NCI-H2171 treated with DMSO at 0.1 percent for 48 hours (cell line): ENCODE measurements at regions not wholly inside any gene's neighbourhood (a gene's known extent, or its start where the extent isn't known, plus 50 kb on each side); places are given as distances from the start of the nearest gene placed in this dataset.

Experiments
- DNase-seq: peaks from one replicate; lab custom pipeline; 2025; lab: John Stamatoyannopoulos, UW

DNA sequence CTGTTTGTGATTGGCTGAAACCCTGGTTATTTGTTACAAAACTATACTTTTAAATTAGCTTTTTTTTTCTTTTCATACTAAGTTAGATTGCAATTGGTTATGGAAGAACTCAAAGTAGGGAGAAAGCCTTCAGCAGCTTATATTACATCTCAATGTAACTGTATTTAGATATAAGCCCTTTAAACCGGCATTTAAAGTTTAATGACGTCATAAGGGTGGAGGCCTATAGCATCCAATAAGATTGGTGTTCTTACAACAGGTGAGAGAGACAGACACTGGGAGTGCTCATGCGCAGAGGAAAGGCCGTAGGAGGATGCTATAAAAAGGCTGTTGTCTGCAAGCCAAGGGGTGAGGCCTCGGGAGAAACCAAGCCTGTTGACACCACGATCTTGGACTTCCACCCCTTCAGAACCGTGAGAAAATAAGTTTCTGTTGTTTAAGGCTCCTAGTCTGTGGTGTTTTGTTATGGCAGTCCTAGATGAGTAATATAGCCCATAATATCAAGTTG, 1198.8 kb upstream of the SPRY2 start:
- no peak for DNase-seq

DNA sequence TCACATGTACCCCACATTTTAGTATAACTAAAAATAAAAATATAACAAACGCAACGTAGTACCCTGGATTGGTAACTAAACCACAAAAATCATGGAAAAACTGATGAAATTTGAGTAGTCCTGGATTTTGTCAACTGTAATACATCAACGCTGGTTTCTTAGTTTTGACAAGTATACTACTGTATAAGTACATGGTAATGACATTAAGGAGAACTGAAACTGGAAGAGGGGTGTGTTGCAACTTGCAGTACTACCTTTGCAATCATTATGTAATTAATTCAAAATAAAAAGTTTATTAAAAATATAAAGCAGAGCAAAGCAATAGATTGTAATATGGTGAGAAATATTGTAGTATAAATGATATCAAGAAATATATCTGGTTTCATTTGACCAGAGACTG, 1158.0 kb upstream of the SPRY2 start:
- no peak for DNase-seq

DNA sequence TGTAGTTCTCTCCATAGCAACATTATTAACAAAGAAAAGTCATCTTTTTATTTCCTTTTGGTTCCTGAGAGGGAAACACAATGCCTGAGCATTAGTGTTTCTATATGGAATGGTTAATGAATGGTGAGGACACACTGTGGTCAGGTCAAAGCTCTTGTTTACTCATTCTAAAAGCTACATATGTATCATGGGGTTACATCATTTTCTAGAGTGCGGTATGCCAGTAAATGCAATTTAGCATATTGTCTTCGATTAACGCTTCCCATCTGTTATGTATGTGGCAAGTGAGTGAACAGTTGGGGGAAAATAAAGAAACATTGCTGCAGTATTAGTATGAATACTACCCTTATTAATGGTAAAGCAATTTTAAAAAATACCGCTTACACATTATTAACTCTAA, 1152.2 kb upstream of the SPRY2 start:
- DNase-seq = peak; percentile 9

DNA sequence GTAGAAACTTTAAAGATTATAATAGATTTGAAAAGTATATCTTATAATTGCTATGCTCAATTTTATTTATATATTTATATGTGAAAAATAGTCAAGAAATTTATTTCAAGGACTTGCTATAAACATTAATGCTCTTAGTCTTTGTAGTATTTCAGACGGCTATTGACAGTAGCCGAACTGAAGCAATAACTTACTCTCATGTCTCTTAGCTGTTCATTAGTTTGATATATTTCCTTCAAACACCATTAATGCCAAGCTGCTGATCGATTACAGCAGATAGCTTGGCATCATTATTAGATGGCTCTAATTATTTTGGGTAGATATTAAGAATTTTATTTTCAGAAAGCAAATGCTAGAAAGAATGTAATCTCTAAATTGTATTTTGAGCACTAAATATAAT, 1151.5 kb upstream of the SPRY2 start:
- DNase-seq = no peak

DNA sequence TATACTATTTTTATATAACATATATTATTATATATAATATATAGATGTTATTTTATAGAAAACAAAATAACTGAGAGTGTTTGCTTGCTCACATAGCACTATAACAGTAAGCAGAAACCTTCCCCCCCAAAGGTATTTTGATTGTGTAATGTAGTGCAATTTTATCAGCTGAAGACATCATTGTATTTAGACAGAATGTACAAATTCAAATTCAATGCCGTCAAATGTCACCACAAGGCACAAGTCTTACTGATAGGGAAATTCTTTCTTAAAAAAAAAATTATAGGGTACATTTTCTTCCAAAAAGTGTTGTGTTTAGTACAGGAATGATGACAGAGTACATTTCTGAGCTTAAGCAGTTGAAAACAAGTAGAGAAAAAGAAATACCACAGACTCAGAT, 1147.1 kb upstream of the SPRY2 start:
- DNase-seq = no peak

DNA sequence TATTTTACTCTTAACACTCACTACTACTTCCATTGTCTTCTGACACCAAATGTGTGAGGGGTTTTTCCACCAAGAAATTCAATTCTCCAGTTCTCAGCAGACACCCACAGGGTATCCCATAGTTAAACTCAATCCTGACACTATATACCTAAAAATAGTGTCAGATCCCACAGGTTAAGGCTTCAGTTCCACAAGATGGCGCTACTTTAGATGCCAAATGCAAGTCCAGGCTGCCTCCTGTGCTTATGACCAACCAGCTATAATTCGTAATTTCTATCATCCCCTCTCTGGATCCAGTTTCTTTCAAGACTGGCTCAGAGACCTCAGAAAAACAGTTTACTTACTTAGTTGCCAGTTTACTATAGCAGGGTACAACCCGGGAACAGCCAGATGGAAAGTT, 1146.2 kb upstream of the SPRY2 start:
- DNase-seq = no peak

DNA sequence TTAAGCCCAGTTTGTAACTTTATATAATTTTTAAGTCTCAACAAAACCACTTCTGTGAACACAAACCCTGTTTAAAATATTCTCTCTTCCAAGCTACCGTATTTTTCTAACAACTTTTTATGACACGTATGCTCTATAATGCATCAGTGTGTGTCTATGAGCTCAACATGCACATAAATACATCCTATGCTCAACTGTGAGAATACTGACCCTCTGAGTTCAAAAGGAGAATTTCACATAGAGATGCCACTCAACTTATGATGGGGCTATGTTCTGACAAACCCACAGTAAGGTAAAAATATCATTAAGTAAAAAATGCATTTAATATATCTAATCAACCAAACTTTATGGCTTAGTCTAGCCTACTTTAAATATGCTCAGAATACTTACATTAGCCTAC, 1139.7 kb upstream of the SPRY2 start:
- no peak for DNase-seq

DNA sequence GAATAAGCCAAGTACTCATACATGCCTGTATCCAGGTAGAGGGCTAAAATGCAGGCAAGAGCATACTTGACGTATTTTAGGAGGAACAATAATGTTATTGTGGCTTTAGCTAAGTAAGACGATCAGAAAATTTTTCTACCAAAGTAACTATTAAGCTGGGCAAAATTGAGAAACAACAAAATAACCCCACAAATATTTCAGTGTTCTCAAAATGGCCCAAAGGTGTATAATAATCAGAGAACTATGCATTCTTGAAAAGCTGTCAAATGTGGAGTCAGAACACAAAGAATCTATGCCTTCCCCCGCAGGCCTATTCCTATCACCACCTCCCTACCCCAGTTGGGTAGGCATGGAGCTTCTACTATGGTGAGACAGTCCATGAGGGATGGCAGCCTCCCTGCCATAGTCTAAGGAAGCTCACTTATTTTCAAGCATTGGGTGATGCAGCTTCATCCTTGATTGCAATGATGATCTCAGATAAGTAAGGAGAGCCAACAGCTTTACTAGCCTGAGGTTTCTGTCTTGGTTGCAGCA, 1132.5 kb upstream of the SPRY2 start:
- DNase-seq = no peak

DNA sequence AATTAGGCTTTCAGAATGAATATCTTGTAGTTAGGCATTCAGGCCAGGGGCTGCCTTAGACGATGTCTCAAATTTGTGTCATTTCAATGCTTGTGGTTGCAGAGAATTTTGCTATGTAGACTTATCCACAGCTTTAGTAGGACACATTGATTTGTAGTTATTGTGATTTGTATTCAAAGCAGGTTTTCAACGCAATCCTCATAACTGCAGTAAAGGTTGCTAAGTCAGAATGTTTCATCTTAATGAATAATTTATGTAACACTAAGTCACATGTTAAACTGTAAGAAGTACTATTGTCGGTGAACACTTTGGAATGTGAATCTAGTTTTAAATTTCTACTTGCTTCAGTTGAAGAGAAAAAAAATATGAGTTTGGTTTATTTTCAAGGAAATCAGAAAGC, 1117.2 kb upstream of the SPRY2 start:
- DNase-seq = no peak

DNA sequence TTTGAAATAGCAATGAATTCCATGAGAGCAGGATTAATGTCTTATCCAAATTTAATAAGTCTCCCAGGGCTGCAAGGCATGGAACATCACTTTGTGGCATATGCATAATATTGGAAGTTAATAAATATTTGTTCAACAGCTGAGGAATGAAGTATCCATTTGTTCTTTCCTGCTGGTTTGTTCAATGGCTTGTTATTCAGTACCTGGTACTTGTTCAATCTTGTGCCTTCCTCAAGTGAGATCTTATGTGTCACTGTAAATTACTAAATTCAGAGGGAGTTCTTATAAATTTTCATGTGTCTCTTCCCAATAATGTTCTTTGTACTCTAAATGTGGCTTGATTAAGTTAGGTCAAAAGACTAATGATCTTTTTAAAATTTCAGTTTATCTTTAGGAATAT, 1105.5 kb upstream of the SPRY2 start:
- DNase-seq = no peak

DNA sequence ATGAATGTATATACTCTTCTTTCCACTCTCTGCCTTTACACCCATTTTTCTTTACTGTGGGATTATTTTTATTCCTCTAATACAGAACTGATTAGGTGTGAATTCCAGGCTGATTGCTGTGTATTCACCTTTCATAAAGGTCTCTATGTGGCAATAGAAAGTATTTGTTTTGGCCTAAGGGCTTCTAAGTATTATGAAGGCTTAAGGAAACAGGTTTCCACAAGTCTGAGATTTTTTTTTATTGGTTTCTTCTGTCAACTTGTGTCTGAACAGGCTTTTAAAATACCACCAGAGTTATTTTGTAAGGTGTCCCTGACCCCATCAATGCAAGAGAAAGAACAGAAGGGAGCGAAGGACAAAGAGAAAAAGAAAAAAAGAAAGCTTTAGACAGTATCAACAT, 1102.0 kb upstream of the SPRY2 start:
- no peak for DNase-seq

DNA sequence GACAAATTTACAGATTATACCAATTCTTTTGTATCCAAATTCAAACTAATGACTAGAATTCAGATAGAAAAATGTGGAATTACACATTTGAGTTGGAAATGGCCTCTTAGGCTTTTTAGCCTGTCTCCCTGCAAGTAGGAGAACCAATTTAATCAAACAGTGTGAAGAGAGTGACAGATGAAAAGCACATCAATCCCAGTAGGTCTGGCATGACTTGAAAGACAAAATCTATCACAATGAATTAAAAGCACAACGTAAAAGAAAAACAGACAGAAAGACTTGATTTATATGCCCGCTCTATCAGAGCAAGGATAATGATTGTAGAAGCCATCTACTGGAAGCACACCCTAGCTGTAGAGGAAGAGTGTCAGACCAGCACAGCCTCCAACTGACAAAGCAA, 1084.4 kb upstream of the SPRY2 start:
- DNase-seq = no peak

DNA sequence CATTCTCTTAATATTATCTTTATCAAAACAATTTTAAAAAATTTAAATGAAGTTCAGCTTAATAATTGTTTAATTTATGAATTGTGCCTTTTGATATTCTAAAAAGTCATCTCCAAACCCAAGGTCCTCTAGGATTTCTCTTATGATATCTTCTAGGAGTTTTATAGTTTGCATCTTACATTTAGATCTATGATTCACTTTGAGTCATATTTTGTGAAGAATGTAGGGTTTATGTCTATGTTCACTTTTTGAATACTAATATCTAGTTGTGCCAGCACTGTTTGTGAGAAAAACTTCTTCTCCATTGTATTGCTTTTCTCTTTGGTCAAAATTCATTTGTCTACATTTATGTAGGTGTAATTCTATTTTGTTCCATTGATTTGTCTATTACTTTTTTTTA, 1068.4 kb upstream of the SPRY2 start:
- no peak for DNase-seq

DNA sequence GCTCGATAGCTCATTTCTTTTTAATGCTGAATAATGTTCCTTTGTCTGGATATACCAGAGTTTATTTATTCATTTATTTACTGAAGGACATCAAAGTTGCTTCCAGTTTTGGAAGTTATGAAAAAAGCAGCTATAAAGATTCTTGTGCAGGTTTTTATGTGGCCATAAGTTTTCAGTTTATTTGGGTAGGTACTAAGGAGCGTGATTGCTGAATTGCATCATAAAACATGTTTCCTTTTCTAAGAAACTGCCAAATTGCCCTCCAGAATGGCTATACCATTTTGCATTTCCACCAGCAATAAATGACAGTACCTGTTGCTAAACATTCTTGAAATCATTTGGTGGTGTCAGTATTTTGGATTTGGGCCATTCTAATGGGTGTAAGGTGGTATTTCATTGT, 1067.7 kb upstream of the SPRY2 start:
- no peak for DNase-seq

DNA sequence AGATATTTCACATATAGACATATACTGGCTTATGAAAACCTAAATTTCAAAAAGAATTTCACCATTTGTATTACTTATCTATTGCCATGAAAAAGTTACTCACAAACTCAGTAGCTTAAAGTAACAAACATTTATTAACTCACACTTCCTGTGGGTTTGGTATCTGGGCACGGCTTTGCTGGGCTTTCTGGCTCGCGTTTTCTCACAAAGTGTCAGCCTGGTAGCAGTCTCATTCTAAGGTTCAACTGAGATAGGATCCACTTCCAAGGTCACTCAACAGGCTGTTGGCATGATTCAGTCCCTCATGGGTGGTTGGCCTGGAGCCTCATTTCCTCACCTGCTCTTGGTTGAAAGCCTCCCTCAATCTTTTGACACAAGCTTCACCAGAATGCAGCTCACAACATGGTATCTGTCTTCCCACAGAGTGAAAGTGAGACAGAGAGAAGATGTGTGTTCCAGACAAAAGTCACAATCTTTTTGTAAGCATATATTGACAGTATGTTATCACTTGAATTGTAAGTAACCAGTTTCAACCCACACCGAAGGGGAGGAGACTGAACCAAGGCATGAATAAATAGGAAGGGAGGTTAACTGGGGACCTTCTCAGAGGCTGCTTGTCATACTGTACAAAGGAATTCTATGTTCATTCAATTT, 1065.8 kb upstream of the SPRY2 start:
- no peak for DNase-seq

DNA sequence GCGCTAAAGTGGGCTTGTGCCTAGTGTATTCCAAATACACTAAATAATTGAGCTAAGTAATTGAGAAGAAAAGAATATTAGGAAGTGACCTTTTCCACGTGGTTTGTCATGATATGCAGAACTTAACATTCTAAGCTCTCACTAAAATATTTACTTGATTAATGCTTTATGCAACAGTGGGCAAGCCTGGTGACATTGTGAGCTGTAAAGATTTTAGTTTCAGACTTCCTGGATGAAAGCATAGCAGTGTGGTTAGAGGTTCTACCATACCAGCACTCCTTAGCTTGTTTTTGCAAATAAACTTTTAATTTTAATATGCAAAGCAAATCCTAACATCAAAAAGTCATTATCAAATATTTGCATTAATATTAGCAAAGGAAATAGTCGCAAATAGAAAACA, 1065.1 kb upstream of the SPRY2 start:
- no peak for DNase-seq

DNA sequence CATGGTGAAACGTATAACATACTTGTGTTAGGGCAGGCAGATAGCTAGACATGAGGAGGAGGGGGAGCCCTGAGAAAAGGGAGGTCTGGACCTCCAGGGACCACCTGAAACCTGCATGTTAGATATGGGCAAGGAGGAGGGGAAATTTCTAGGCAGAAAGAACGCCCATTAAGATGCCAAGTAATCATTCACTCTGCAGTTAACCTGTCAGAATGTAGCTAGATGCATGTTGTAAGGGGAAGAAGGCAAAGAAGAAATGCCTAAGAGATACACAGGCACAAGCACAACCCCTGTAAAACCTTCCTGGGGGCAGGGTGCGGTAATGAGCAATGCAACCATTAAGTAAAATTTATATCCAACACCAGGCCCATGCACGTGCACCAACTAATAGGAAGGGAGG, 1055.3 kb upstream of the SPRY2 start:
- peak; percentile 64 for DNase-seq

DNA sequence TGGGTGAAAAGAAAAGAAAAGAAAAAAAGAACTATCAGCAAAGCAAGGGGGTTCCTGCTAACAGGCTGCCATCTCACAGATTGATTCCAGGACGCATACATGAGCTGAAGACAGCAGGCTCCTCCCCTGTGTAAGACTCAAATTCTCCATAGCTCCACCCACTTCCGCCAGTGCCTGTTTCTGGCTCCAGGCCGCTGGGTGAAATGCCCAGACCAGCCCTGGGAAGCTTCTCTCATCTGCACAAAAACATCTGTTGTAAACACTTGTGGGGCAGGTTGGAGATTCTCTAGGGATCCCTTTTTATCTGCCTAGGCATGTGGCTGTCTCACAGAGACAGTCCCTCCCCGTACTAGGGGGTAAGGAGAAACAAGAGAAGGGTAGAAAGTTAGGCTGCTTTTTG, 1054.4 kb upstream of the SPRY2 start:
- DNase-seq = peak; percentile 97

DNA sequence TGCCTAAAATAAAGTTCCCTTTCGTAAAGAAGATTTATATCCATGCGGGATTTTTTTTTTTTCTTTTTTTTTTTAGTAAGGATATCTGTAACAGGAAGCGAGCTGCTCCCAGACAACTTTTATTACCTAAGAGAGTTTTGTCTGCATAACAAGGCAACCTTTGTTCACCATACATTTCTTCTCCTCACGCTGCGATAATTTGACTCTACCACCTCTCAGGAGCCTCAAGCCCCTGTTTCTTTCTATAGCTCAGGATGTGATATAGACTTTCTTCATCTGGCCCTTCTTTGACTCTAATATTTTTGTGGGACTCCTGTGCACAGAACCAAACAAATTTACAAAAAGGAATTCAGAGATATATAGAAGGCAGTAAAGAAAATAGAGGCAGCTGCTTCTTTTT, 1053.7 kb upstream of the SPRY2 start:
- no peak for DNase-seq

DNA sequence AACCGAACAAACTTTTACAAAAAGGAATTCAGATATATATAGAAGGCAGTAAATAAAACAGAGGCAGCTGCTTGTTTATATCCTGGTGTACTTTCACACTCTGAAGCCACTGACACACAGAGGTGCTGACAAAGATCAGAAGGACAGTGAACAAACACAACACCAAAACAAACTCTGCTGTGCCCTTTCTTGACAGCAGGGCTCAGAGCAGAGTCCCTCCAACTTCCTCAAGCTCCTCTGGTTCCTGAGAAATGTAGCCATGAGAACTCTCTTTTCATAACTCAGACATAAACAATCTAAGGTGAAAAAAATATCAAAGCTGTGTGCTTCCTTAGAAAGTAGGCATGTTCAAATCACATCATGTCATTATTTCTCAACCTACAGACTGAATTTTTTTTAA, 1052.8 kb upstream of the SPRY2 start:
- no peak for DNase-seq

DNA sequence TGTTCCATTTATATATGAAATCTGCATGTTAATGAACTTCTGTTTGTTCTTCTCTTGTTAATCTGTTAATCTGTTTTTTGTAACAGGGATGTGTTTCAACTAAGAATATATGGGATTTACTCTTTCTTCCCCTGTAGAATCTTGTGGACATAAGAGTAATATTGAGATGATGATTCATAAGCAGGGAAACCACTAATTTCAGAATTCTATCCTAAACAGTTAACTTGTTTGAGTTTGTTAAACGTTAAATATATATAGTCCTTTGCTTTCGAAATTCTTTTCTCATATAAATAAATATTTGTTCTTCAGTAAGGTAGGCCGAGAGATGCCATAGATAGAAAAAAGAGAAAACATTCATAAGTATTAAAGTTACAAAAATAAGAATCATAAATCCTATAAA, 1052.2 kb upstream of the SPRY2 start:
- DNase-seq = no peak

DNA sequence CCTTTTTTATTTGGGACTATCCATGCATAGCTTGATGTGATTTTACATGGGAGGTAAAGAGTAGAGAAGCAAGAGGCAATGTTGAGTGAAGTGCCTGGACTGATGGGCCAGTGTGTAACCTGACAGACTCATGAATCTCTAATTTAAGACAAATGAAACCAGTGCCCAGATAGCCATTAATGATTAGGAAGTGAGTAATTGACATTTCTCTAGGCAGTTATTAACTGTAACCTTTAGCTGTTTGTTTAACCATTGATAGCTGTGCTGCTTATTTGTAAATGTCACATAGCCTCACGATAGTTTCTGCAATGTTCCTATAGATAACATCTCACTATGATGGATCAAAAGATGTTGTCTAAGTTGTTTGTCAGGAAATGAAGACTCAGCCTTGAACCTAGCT, 1047.5 kb upstream of the SPRY2 start:
- no peak for DNase-seq

DNA sequence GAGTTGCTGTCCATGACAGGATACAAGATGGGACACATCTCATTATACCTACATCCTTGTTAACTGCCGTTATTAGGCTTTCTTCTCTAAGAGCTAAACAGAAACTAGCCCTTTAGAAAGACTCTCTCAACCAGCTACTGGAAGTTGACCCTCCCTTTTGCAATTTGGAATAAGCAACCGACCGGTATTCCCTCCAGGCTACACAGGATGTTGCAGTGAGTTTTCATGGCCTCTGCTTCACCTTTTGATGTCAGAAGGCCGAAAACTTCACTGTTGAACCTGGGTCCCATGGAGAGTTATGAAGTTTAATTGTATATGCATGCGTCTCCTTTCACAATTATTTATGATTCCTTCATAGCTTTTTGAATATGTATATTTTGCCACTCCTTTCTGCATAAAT, 1042.5 kb upstream of the SPRY2 start:
- no peak for DNase-seq

DNA sequence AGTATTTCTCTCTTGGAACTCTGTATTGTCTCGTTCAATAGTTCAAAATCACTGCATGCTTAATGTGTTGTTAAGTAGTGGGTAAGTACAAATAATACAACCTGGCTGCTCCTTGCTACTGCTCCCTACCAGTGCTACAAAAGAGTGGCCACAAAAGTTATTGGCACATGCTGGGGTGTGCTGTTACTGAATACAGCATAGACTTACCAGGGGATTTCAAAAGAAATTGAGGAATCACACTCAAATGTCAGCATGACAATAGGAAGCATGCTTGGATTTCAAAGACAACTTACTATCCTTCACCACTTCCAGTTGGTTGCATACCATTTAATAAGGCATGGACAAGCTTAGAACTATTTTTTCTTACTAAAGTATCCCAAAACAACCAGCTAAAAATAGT, 1041.3 kb upstream of the SPRY2 start:
- no peak for DNase-seq
